IMR-90 (cell line): ENCODE measurements at regions not wholly inside any gene's neighbourhood (a gene's known extent, or its start where the extent isn't known, plus 50 kb on each side); places are given as distances from the start of the nearest gene placed in this dataset.

Experiments
- ATAC-seq: fragments of 200-7000 bp; cut with Tn5 transposase; 2 replicates; pipeline ENCODE4 v1.9.1; 2020; ENCODE audit warnings: low read depth, mild to moderate bottlenecking, moderate library complexity
- BruUV-seq: library from RNA; stranded (reverse); fragments of 400-500 nt; replicated peaks from 2 replicates; lab custom pipeline; 2021; lab: Mats Ljungman, UMichigan
- CTCF ChIA-PET: fragments of 300-600 bp; formaldehyde crosslinking; extraction: SDS; loops from one replicate; lab custom pipeline; 2021; ENCODE audit warnings: antibody characterized with exemption; lab: Yijun Ruan, JAX
- POLR2A ChIA-PET: fragments of 300-600 bp; sonication (Branson Sonifier 250); formaldehyde crosslinking; loops from one replicate; lab custom pipeline; 2022; ENCODE audit warnings: antibody characterized with exemption; ENCODE audit not compliant: unreplicated experiment; lab: Charles Lee
- DNase-seq: peaks from one replicate; pipeline ENCODE4 v3.0.0; 2013
- H2AFZ ChIP-seq: replicated peaks from 2 replicates; pipeline ENCODE3; 2013; ENCODE audit warnings: low read length, mild to moderate bottlenecking; ENCODE audit not compliant: poor library complexity
- H2AK5ac ChIP-seq: 2 replicates; pipeline ENCODE4 v1.6.1; 2013; ENCODE audit warnings: low read depth, low read length, inconsistent platforms
- H2AK9ac ChIP-seq: replicated peaks from 2 replicates; pipeline ENCODE3; 2013; ENCODE audit warnings: mild to moderate bottlenecking, low read depth, low read length, moderate library complexity; ENCODE audit not compliant: poor library complexity
- H2BK120ac ChIP-seq: 2 replicates; pipeline ENCODE4 v1.6.1; 2013; ENCODE audit warnings: low read depth, low read length, inconsistent platforms
- H2BK15ac ChIP-seq: 3 replicates; pipeline ENCODE4 v1.6.1; 2013; ENCODE audit warnings: low read depth, low read length, inconsistent platforms
- H2BK20ac ChIP-seq: 2 replicates; pipeline ENCODE4 v1.6.1; 2013; ENCODE audit warnings: low read depth, mild to moderate bottlenecking, inconsistent platforms, low read length, moderate library complexity
- H2BK5ac ChIP-seq: 2 replicates; pipeline ENCODE4 v1.6.1; 2013; ENCODE audit warnings: mild to moderate bottlenecking, low read depth, low read length, inconsistent platforms; ENCODE audit not compliant: poor library complexity, severe bottlenecking
- H3K14ac ChIP-seq: replicated peaks from 2 replicates; pipeline ENCODE4 v1.6.1; 2013; ENCODE audit warnings: low read depth, low read length, inconsistent platforms
- H3K18ac ChIP-seq: 2 replicates; pipeline ENCODE4 v1.6.1; 2013; ENCODE audit warnings: low read depth, low read length, control low read depth
- H3K23ac ChIP-seq: 2 replicates; pipeline ENCODE4 v1.6.1; 2013; ENCODE audit warnings: low read depth, low read length, inconsistent platforms
- H3K27ac ChIP-seq: 2 replicates; pipeline ENCODE4 v1.5.1; 2013; ENCODE audit warnings: mild to moderate bottlenecking, control low read depth, low read length; ENCODE audit not compliant: insufficient read depth
- H3K27me3 ChIP-seq: 2 replicates; pipeline ENCODE4 v1.6.1; 2013; ENCODE audit warnings: low read length; ENCODE audit not compliant: control insufficient read depth, insufficient read depth
- H3K36me3 ChIP-seq: 2 replicates; pipeline ENCODE4 v1.6.1; 2013; ENCODE audit warnings: low read length, mixed read lengths; ENCODE audit not compliant: control insufficient read depth, insufficient read depth
- H3K4ac ChIP-seq: 2 replicates; pipeline ENCODE4 v1.6.1; 2013; ENCODE audit warnings: low read depth, low read length, inconsistent platforms
- H3K4me1 ChIP-seq: 2 replicates; pipeline ENCODE4 v1.6.1; 2013; ENCODE audit warnings: low read length, mixed read lengths; ENCODE audit not compliant: control insufficient read depth, insufficient read depth
- H3K4me2 ChIP-seq: 2 replicates; pipeline ENCODE4 v1.6.1; 2013; ENCODE audit warnings: low read depth, mild to moderate bottlenecking, control low read depth, low read length, moderate library complexity
- H3K4me3 ChIP-seq: 2 replicates; pipeline ENCODE4 v1.5.1; 2013; ENCODE audit warnings: low read depth, mild to moderate bottlenecking, control low read depth, low read length, moderate library complexity; ENCODE audit not compliant: insufficient read depth
- H3K56ac ChIP-seq: 2 replicates; pipeline ENCODE4 v1.6.1; 2013; ENCODE audit warnings: low read length, inconsistent platforms; ENCODE audit not compliant: insufficient read depth; ENCODE audit errors: extremely low read depth
- H3K79me1 ChIP-seq, 2 experiments: 2 replicates each; pipeline ENCODE4 v1.6.1; 2013; ENCODE audit warnings: low read length in 2 of 2, inconsistent platforms in 1 of 2, low read depth in 1 of 2
- H3K9ac ChIP-seq: 2 replicates; pipeline ENCODE4 v1.6.1; 2013; ENCODE audit warnings: low read depth, low read length, control low read depth
- H3K9me1 ChIP-seq: 2 replicates; pipeline ENCODE4 v1.6.1; 2013; ENCODE audit warnings: low read length, inconsistent platforms; ENCODE audit not compliant: insufficient read depth
- H3K9me3 ChIP-seq: 2 replicates; pipeline ENCODE4 v1.6.1; 2013; ENCODE audit warnings: low read length; ENCODE audit not compliant: control insufficient read depth, insufficient read depth
- H4K20me1 ChIP-seq: 2 replicates; pipeline ENCODE4 v1.6.1; 2013; ENCODE audit warnings: low read length, inconsistent platforms; ENCODE audit not compliant: insufficient read depth
- H4K5ac ChIP-seq: 2 replicates; pipeline ENCODE4 v1.6.1; 2013; ENCODE audit warnings: mild to moderate bottlenecking, low read depth, low read length, control low read depth
- H4K8ac ChIP-seq, 2 experiments: 2 replicates each; pipeline ENCODE4 v1.6.1; 2013; ENCODE audit warnings: low read depth in 2 of 2, low read length in 2 of 2, control low read depth in 1 of 2, inconsistent platforms in 1 of 2
- H4K91ac ChIP-seq: 2 replicates; pipeline ENCODE4 v1.6.1; 2013; ENCODE audit warnings: low read depth, low read length, inconsistent platforms; ENCODE audit not compliant: insufficient read depth
- BHLHE40 ChIP-seq: fragments of 150-350 bp; IDR thresholded peaks from 2 replicates; pipeline ENCODE4 v1.6.1; 2016; ENCODE audit warnings: mild to moderate bottlenecking, low read depth, low read length
- CEBPB ChIP-seq: IDR thresholded peaks from 2 replicates; pipeline ENCODE4 v1.6.1; 2012; ENCODE audit warnings: low read depth, low read length, improper control_type of control experiment
- CHD1 ChIP-seq: IDR thresholded peaks from 2 replicates; pipeline ENCODE4 v1.6.1; 2012; ENCODE audit warnings: low read depth, low read length, improper control_type of control experiment
- FOS ChIP-seq: fragments of 150-350 bp; IDR thresholded peaks from 2 replicates; pipeline ENCODE4 v1.6.1; 2016; ENCODE audit warnings: low read depth, low read length
- MAZ ChIP-seq: IDR thresholded peaks from 2 replicates; pipeline ENCODE4 v1.6.1; 2012; ENCODE audit warnings: low read depth, mild to moderate bottlenecking, low read length, improper control_type of control experiment, moderate library complexity, borderline replicate concordance
- MXI1 ChIP-seq: IDR thresholded peaks from 2 replicates; pipeline ENCODE4 v1.6.1; 2012; ENCODE audit warnings: low read depth, mild to moderate bottlenecking, low read length, moderate library complexity, borderline replicate concordance
- NFE2L2 ChIP-seq: fragments of 150-350 bp; IDR thresholded peaks from 2 replicates; pipeline ENCODE4 v1.6.1; 2016; ENCODE audit warnings: low read depth, mild to moderate bottlenecking, low read length
- POLR2A ChIP-seq: IDR thresholded peaks from 2 replicates; pipeline ENCODE4 v1.6.1; 2012; ENCODE audit warnings: mild to moderate bottlenecking, low read depth, low read length
- RCOR1 ChIP-seq: IDR thresholded peaks from 2 replicates; pipeline ENCODE4 v1.6.1; 2012; ENCODE audit warnings: mild to moderate bottlenecking, low read length, improper control_type of control experiment; ENCODE audit not compliant: insufficient replicate concordance
- WGBS, 2 experiments: methylation state at CpG; one replicate each; pipeline versions ENCODE4 v1.1.5 to v1.1.7; 2013; ENCODE audit warnings: missing lambda C conversion rate in 2 of 2; ENCODE audit not compliant: insufficient read length in 1 of 2; ENCODE audit errors: extremely low coverage in 2 of 2; 5-methylcytosine and 5-hydroxymethylcytosine counted together
- dilution Hi-C: fragments of 300-500 bp; cut with HindIII; formaldehyde crosslinking; loops from one replicate; pipeline ENCODE4 v1.14.3; 2018; ENCODE audit warnings: low sequenced_read_pairs; ENCODE audit not compliant: unreplicated experiment
- in situ Hi-C: fragments of 300-500 bp; cut with MboI; formaldehyde crosslinking; loops from 3 replicates; pipeline ENCODE4 v1.14.3; 2019; ENCODE audit warnings: low sequenced_read_pairs, inconsistent platforms, mixed read lengths
- intact Hi-C: fragments of 100-400 bp; cut with micrococcal nuclease; formaldehyde crosslinking; loops from 2 replicates; pipeline ENCODE4 v1.10.0; 2022
- TF ChIP-seq, protein P1 (sequence below): fragments of 150-350 bp; IDR thresholded peaks from 2 replicates; pipeline ENCODE4 v1.6.1; 2017; ENCODE audit warnings: mild to moderate bottlenecking, antibody characterized with exemption, low read length, low read depth
- TF ChIP-seq, protein P2 (sequence below): fragments of 150-350 bp; IDR thresholded peaks from 2 replicates; pipeline ENCODE4 v1.6.1; 2016; ENCODE audit warnings: low read depth, mild to moderate bottlenecking, low read length, moderate library complexity, borderline replicate concordance
- TF ChIP-seq, protein P3 (sequence below): conservative IDR thresholded peaks from 2 replicates; pipeline ENCODE4 v1.5.1; 2012; ENCODE audit warnings: mild to moderate bottlenecking, low read depth, low read length, improper control_type of control experiment

DNA sequence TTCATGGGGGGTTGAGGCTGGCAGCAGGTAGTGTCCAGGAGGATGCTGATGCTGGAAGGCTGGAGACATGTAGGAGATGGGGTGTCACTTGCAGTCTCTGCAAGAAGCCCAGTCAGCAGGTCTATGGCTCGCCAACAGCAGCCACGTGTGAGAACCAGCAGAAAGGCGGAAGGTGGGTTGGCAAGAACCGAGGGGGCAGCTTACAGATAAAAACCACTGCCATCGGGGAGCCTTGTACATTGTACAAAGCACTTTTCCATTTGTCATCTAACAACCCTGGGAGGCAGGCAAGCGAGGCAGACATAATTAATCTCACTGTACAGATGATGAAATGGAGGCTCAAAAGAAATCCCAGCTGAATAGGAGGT lies 167.2 kb downstream of the KCNA5 start:
- Histone ChIP-seq H3K9ac (no peak overlapping the region), H3K36me3 (no peaks in the 10 kb centered on the region), H3K14ac (no peak overlapping the region), H4K5ac (no peak overlapping the region), H4K20me1 (no peaks in the 10 kb centered on the region), H2AK9ac (peak overlapping the region; percentile 39), H3K56ac (no peak overlapping the region), H3K27me3 (peaks cover 29% of the 10 kb centered on the region), H3K4ac (no peak overlapping the region), H3K18ac (no peak overlapping the region), H3K79me1 (no peaks in the 10 kb centered on the region), H2BK15ac (no peak overlapping the region), H3K4me2 (no peak overlapping the region), H2AK5ac (no peak overlapping the region), H2BK5ac (no peak overlapping the region), H2BK120ac (no peak overlapping the region), H3K9me3 (no peaks in the 10 kb centered on the region), H3K4me1 (no peaks in the 10 kb centered on the region), H2BK20ac (no peak overlapping the region), H4K91ac (no peak overlapping the region), H4K8ac (no peak overlapping the region), H3K23ac (no peak overlapping the region), H2AFZ (no peak overlapping the region), H3K4me3 (no peak overlapping the region), H3K9me1 (no peaks in the 10 kb centered on the region), H3K27ac (no peak overlapping the region)
- POLR2A ChIA-PET = no interaction called here
- no peak for DNase-seq
- dilution Hi-C loops = no loop called here
- in situ Hi-C loops = no loop called here
- ATAC-seq = no peak
- TF ChIP-seq, protein P1, sequence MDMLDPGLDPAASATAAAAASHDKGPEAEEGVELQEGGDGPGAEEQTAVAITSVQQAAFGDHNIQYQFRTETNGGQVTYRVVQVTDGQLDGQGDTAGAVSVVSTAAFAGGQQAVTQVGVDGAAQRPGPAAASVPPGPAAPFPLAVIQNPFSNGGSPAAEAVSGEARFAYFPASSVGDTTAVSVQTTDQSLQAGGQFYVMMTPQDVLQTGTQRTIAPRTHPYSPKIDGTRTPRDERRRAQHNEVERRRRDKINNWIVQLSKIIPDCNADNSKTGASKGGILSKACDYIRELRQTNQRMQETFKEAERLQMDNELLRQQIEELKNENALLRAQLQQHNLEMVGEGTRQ = no peak
- TF ChIP-seq CHD1 = no peak
- TF ChIP-seq, protein P2, sequence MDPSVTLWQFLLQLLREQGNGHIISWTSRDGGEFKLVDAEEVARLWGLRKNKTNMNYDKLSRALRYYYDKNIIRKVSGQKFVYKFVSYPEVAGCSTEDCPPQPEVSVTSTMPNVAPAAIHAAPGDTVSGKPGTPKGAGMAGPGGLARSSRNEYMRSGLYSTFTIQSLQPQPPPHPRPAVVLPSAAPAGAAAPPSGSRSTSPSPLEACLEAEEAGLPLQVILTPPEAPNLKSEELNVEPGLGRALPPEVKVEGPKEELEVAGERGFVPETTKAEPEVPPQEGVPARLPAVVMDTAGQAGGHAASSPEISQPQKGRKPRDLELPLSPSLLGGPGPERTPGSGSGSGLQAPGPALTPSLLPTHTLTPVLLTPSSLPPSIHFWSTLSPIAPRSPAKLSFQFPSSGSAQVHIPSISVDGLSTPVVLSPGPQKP = no peak
- no peak for TF ChIP-seq CEBPB
- TF ChIP-seq RCOR1 = no peak
- no peak for TF ChIP-seq MAZ
- TF ChIP-seq, protein P3, sequence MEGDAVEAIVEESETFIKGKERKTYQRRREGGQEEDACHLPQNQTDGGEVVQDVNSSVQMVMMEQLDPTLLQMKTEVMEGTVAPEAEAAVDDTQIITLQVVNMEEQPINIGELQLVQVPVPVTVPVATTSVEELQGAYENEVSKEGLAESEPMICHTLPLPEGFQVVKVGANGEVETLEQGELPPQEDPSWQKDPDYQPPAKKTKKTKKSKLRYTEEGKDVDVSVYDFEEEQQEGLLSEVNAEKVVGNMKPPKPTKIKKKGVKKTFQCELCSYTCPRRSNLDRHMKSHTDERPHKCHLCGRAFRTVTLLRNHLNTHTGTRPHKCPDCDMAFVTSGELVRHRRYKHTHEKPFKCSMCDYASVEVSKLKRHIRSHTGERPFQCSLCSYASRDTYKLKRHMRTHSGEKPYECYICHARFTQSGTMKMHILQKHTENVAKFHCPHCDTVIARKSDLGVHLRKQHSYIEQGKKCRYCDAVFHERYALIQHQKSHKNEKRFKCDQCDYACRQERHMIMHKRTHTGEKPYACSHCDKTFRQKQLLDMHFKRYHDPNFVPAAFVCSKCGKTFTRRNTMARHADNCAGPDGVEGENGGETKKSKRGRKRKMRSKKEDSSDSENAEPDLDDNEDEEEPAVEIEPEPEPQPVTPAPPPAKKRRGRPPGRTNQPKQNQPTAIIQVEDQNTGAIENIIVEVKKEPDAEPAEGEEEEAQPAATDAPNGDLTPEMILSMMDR = no peak
- no peak for TF ChIP-seq MXI1
- no peak for TF ChIP-seq POLR2A
- TF ChIP-seq NFE2L2 = no peak
- TF ChIP-seq FOS = no peak
- TF ChIP-seq BHLHE40 = no peak
- intact Hi-C loops = no loop called here
- no TSS peak for BruUV-seq
- WGBS, 2 experiments = no CpG with 5 or more reads among the region's 6 CpGs
- CTCF ChIA-PET = no interaction called here
